ENCODE measurements at regions not wholly inside any gene's neighbourhood (a gene's known extent, or its start where the extent isn't known, plus 50 kb on each side); places are given as distances from the start of the nearest gene placed in this dataset.

- TF ChIP-seq EGR1 (IDR thresholded peaks at IDR 0.05; ENCODE audit: borderline replicate concordance, low read depth, low read length) (no peak), SIX5 (IDR thresholded peaks at IDR 0.05; ENCODE audit: low read depth, low read length) (no peak), JUND (IDR thresholded peaks at IDR 0.05; ENCODE audit: low read length) (no peak)
These were observed 291.2 kb upstream of the DDX18 start (continued) for GRCh38 chr2:117523267-117523666.
